Retina (tissue), 1 donor: ENCODE measurements at regions not wholly inside any gene's neighbourhood (a gene's known extent, or its start where the extent isn't known, plus 50 kb on each side); places are given as distances from the start of the nearest gene placed in this dataset.
A peak's percentile ranks its signal among the peaks of the same experiment; 100 is the strongest.
"Not testable (repeated sequence)": the region's sequence is repeated elsewhere in the genome, so short reads cannot be mapped to it uniquely, and the experiment has no call there.

ENCODE experiments used
- DNase-seq: peaks from one replicate; pipeline ENCODE4 v3.0.0-alpha.2; 2016

DNA sequence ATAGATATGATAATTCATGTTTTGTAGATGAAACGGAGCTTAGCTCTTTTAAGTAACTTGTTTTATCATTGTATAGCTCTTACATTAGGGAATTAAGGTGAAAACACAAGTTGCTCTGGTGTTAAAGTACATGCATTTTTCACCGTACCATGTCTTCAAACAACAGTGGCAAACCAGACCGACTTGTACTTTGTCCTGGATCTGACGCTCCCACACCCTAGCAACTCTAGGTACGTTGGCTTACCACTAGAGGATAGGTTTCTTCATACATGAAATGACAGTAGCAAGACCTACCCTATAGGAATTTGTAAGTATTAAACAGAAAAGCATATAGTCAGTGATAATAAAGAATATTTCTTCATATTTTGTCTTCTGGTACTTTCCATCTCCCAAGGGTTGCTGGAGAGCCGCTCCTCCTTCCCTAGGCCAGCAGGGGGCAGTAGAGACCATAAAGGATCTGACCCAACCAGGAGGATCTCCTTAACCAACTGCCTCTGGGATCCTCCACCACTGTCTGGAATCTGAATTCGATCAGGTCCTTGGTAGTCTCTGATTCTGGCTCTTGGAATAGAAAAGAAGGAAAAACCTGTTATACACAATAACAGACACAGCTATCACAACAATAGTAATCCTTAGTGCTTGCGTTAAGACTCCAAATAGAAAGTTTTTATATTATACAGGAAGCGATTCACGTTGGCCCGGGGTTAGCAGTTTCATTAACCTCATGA, 136.7 kb downstream of the CAVIN4 start:
- DNase-seq = peak; percentile 81

DNA sequence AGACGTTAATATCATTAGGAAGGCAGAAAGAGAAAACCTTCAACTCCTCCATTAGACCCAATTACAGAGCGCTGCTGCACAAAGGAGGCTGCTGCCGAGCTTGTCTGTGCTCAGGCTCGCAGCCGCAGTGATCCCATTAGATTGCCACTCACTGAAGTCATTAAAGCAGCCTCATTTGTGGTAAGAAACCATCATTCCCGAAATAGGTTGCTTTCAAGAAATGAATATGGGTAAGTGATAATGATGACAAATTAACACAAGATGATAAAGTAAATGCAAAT, 137.2 kb downstream of the CAVIN4 start:
- peak; percentile 75 for DNase-seq

GRCh38 chr9:100718717-100719116, 140.8 kb downstream of the CAVIN4 start:
- DNase-seq = no peak

- no peak for DNase-seq
Measured at GRCh38 chr9:100720922-100721321, 143.0 kb downstream of the CAVIN4 start.

GRCh38 chr9:100724886-100725285, 147.0 kb downstream of the CAVIN4 start:
- peak; percentile 53 for DNase-seq

DNA sequence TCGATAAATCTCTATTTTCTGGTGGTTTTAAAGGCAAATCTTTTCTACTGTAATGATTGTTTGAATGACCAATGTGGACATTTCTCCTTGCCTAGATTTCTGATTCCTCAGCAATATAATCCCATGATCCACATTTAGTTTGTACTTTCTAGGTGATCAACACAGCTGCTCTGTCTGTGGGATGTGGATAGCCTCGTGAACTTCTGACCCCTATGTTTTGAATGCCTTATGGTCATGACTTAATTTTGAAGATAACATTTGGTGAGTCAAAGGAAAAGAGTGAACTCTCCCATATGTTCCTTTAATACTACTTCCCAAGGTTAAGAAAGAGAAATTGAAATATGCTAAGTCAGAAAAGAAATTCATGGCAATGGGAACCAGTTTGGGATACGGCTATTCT, 147.5 kb downstream of the CAVIN4 start:
- DNase-seq = peak; percentile 26

DNA sequence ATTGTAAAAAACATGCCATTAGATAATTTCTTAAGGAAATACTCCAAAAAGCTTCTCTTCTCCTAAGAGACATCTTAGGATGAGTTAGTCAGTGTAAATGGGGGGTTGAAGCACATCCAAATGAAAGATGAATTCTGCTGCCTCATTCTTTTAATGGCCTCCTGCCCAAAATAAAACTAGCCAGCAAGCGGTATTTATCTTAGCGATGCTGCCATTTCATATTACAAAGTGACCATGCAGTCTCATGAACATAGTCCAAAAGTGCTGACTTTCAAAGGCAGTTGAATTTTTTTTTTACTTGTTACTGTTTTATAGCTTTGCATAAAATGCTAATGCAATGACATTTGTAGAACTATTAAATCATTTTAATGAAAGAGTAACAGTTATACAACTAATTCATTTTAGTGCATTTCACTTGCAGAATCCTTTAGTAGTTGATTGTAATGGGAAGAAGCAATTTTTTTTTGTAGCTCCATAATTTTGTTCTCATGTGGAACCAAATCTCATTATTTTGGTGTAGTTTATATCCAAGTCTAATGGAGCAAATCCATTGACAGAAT, 151.5 kb downstream of the CAVIN4 start:
- no peak for DNase-seq

DNA sequence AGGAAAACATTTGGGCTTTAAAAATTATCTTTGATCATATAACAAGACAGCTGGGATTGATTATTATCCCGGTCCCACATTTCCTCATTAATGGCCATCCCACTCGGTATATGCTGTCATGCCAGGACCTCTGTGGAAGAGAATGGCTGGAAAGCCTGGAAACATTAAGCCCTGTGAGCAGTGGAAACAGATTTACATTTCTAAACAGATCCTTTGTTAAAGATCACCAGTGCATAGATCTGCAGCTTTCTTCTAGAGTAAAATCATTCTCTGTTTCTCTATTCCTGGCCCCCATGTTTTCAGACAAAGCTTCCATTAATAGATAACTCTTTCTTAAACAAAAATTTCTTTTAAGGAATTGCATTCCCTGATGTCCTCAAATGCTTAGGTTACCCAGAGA, 152.2 kb downstream of the CAVIN4 start:
- no peak for DNase-seq

GRCh38 chr9:100731038-100731556, 153.2 kb downstream of the CAVIN4 start:
- DNase-seq = no peak

- no peak for DNase-seq
Measured at GRCh38 chr9:100731557-100731956, 153.7 kb downstream of the CAVIN4 start.

GRCh38 chr9:100739208-100739607, 161.3 kb downstream of the CAVIN4 start:
- no peak for DNase-seq

DNA sequence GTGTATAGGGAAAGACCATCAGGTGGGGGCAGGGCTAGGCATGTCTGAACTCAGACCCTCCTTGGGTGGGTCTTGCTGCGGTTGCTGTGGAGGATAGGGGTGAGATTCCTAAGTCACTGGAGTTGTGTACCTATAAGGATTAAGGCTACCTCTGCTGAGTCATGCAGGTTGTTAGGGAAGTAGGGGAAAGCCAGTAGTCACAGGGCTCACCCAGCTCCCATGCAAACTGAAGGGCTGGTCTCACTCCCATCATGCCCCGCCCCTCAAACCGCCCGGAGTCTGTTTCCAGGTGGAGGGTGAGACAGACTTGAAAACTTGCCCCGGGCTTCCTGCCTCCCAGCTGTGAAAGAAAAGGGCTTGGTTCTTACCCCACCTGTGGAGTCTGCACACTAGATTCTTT, 161.8 kb downstream of the CAVIN4 start:
- DNase-seq = no peak

GRCh38 chr9:100748930-100749329, 171.1 kb downstream of the CAVIN4 start:
- not testable (repeated sequence) for DNase-seq

GRCh38 chr9:100756217-100756616, 178.3 kb downstream of the CAVIN4 start:
- DNase-seq = no peak

DNA sequence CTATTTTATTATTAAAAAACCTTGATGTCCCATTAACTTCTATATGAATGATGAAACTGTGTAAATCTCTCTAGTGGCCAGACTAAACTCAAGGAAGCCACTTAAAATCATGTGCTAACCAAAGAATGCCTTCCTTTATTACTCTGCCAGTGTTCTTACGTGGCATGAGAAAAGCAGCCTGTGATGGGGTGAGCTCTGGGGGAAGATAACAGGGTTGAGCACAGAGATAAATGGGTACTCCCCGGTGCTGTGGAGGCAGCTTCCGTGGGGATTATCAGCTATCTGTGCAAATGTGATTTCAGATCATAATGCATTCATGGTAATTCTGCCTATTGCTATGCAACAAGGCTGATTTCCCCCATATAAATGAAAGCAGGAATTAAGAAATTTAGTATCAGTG, 181.3 kb downstream of the CAVIN4 start:
- DNase-seq = no peak

- DNase-seq = no peak
Measured at GRCh38 chr9:100761276-100761802, 183.5 kb downstream of the CAVIN4 start.

DNA sequence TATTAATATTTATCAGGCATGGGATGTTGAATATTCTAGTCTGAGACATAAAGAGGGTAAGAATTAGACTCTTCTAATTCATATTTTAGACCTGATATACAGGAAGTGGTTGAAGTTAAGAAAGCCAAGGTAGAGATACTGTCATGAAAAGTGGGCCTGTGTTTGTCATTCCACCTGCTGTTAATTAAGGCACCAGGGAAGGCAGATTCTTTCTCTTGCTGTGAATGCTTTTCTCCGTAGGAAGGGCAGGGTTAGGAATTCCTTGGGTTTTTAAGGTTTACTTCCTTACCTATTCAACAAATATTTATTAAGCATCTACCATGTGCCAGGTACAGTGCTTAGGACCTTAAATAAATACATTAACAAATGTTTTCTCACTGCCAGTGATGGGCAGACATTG, 196.4 kb downstream of the CAVIN4 start:
- DNase-seq = no peak

GRCh38 chr9:100774962-100775361, 197.1 kb downstream of the CAVIN4 start:
- DNase-seq = no peak

DNA sequence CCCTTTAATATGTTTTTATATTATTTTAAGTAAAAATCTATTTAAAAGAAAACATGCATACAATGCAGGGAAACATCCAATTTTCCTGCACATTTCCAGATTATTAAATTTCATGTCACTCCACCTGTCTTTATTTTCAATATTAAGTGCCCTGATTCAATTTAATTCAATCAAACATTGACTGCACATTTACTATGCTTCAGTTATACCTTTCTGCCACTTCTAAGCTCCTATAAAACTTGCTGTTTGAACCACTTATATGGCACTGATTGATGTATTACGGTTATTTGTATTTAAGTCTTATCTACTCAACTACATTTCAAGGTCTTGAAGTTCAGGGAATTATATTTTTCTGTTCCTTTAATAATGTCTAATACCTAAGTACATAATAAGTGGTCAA, 198.0 kb downstream of the CAVIN4 start:
- no peak for DNase-seq

GRCh38 chr9:100784755-100785154, 206.9 kb downstream of the CAVIN4 start:
- DNase-seq = no peak

GRCh38 chr9:100785946-100786345, 208.1 kb downstream of the CAVIN4 start:
- no peak for DNase-seq

- no peak for DNase-seq
Measured at GRCh38 chr9:100794738-100795269, 216.9 kb downstream of the CAVIN4 start.

- DNase-seq = no peak
Measured at GRCh38 chr9:100803956-100804355, 224.6 kb upstream of the PLPPR1 start.

GRCh38 chr9:100811643-100812042, 216.9 kb upstream of the PLPPR1 start:
- DNase-seq = no peak
